Gastrocnemius medialis (tissue), 4 donors: ENCODE measurements at regions not wholly inside any gene's neighbourhood (a gene's known extent, or its start where the extent isn't known, plus 50 kb on each side); places are given as distances from the start of the nearest gene placed in this dataset.
A peak's percentile ranks its signal among the peaks of the same experiment; 100 is the strongest.

Experiments used
- ATAC-seq, 2 donors: fragments of 150-250 bp; one replicate each; pipeline ENCODE4 v1.9.1; 2016
- DNase-seq, 2 donors: peaks; one replicate each; pipeline ENCODE4 v3.0.0-alpha.2; 2019
- H3K27ac ChIP-seq, 4 donors: fragments of 200-600 bp; sonication (generic); 1 replicate in 1 of 4; 2 replicates in 3 of 4; pipeline ENCODE4 v1.5.1; 2016 to 2018; ENCODE audit warnings: mild to moderate bottlenecking in 2 of 4, moderate library complexity in 1 of 4
- H3K27me3 ChIP-seq, 3 donors: fragments of 200-600 bp; sonication (generic) in 2 of 3; 1 replicate in 1 of 3; 2 replicates in 2 of 3; pipeline versions ENCODE4 v1.5.1 to v1.6.0; 2016 to 2019; ENCODE audit warnings: mild to moderate bottlenecking in 1 of 3, moderate library complexity in 1 of 3
- H3K36me3 ChIP-seq, 2 donors: fragments of 200-600 bp; sonication (generic) in 1 of 2; one replicate each; pipeline ENCODE4 v1.5.1; 2017 to 2018
- H3K4me1 ChIP-seq, 2 donors: fragments of 200-600 bp; sonication (generic) in 1 of 2; one replicate each; pipeline ENCODE4 v1.5.1; 2016 to 2017; ENCODE audit warnings: mild to moderate bottlenecking in 2 of 2
- H3K4me3 ChIP-seq, 4 donors: fragments of 200-600 bp; sonication (generic) in 3 of 4; 1 replicate in 1 of 4; 2 replicates in 3 of 4; pipeline ENCODE4 v1.5.1; 2016 to 2019; ENCODE audit warnings: mild to moderate bottlenecking in 2 of 4
- H3K9me3 ChIP-seq, 3 donors: fragments of 200-600 bp; sonication (generic) in 2 of 3; 1 replicate in 1 of 3; 2 replicates in 2 of 3; pipeline ENCODE4 v1.5.1; 2016 to 2019
- POLR2A ChIP-seq, 2 donors: fragments of 450-650 bp; IDR thresholded peaks; one replicate each; pipeline ENCODE4 v1.6.1; 2017; ENCODE audit warnings: antibody characterized with exemption in 2 of 2, mild to moderate bottlenecking in 2 of 2, moderate library complexity in 2 of 2
- in situ Hi-C, 4 donors: fragments of 200-750 bp; cut with MboI; loops; one replicate each; pipeline versions ENCODE4 v1.15.0 to v1.8.0; 2017; ENCODE audit warnings: low sequenced_read_pairs in 4 of 4
- intact Hi-C: fragments of 100-400 bp; cut with DNase I; formaldehyde crosslinking; loops from one replicate; pipeline ENCODE4 v1.15.1; 2023; ENCODE audit warnings: low total_unique reads
- TF ChIP-seq, protein P1 (sequence below), 5 experiments: fragments of 450-650 bp in 3 of 5; fragments of 200-600 bp in 2 of 5; sonication (generic) in 2 of 5; IDR thresholded peaks in 4 of 5; conservative IDR thresholded peaks in 1 of 5; 1 replicate in 4 of 5; 2 replicates in 1 of 5; pipeline ENCODE4 v1.5.1; 2016 to 2019; ENCODE audit warnings: antibody characterized with exemption in 5 of 5, mild to moderate bottlenecking in 3 of 5, moderate library complexity in 3 of 5

DNA sequence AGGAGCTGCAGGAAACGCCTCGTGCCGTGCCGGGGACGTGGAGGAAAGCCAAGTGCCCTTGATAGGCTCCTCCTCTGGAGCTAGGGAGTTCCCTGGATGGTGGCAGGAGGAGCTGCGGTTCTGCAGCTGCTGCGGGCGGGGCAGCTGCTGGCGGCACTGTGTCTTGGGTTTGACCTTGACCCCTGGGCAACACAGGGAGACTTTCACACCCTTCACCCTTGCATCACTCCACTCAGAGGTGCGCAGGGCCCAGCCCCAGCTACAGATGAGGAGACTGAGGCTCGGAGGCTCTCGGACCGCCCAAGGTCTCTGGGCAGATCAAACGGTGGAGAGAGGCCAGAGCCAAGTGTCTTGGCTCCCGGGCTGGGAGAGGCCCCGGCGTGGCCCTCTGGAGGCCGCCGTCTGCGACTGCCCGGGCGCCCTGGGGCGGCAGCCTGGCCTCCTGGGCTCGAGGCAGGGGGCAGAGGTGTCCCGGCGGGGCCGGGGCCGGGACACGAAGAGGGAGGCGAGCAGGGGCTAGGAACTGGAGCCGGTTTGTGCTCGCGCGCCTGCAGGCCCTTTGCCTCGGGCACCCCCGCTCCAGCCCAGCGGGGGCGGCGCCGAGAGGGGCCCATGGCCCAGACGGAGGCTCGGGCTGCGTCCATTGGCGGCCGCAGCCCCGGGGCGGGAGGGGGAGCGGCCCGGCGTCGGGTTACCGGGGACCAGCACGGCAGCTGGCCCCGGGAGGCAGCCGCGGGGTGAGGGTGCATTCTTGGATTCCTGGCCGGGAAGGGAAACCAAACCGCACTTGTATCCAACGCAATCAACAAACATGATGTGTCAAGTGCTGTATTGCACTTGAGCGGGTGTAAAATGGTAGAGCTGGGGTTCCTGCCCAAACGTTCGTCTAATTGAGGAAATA is 129.6 kb upstream of the SLC1A4 start:
- H3K36me3 ChIP-seq: no peaks in the 10 kb centered on the region
- ATAC-seq (peak; percentile 85 to 86), DNase-seq (peak; percentile 93 to 98)
- no peaks in the 10 kb centered on the region for H3K9me3 ChIP-seq
- peaks cover 26 to 38% of the 10 kb centered on the region in 2 donors for H3K4me1 ChIP-seq
- peak overlapping the region; percentile 87 to 98 (median 96) for H3K27ac ChIP-seq
- in situ Hi-C loops (loop anchor here (5.0 to 25.0 kb wide), 11 partner anchors 95 to 522 kb away; partner anchors contain the start of gene AFTPH (in 1 of the 4)), intact Hi-C loops (loop anchor here (1.0 to 10.0 kb wide), 6 partner anchors 92 to 575 kb away; partner anchors contain the start of genes AFTPH, SERTAD2 and SPRED2)
- H3K4me3 ChIP-seq: peak overlapping the region; percentile 55 to 74 (median 58)
- TF ChIP-seq, protein P1, sequence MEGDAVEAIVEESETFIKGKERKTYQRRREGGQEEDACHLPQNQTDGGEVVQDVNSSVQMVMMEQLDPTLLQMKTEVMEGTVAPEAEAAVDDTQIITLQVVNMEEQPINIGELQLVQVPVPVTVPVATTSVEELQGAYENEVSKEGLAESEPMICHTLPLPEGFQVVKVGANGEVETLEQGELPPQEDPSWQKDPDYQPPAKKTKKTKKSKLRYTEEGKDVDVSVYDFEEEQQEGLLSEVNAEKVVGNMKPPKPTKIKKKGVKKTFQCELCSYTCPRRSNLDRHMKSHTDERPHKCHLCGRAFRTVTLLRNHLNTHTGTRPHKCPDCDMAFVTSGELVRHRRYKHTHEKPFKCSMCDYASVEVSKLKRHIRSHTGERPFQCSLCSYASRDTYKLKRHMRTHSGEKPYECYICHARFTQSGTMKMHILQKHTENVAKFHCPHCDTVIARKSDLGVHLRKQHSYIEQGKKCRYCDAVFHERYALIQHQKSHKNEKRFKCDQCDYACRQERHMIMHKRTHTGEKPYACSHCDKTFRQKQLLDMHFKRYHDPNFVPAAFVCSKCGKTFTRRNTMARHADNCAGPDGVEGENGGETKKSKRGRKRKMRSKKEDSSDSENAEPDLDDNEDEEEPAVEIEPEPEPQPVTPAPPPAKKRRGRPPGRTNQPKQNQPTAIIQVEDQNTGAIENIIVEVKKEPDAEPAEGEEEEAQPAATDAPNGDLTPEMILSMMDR (IDR thresholded peaks at IDR 0.05 in 4 of 5, conservative IDR thresholded peaks at IDR 0.05 in 1 of 5): peak in 2 of 5 experiments; percentile 8 to 26
- TF ChIP-seq POLR2A (IDR thresholded peaks at IDR 0.05): peak; percentile 32 to 54
- no peaks in the 10 kb centered on the region for H3K27me3 ChIP-seq

DNA sequence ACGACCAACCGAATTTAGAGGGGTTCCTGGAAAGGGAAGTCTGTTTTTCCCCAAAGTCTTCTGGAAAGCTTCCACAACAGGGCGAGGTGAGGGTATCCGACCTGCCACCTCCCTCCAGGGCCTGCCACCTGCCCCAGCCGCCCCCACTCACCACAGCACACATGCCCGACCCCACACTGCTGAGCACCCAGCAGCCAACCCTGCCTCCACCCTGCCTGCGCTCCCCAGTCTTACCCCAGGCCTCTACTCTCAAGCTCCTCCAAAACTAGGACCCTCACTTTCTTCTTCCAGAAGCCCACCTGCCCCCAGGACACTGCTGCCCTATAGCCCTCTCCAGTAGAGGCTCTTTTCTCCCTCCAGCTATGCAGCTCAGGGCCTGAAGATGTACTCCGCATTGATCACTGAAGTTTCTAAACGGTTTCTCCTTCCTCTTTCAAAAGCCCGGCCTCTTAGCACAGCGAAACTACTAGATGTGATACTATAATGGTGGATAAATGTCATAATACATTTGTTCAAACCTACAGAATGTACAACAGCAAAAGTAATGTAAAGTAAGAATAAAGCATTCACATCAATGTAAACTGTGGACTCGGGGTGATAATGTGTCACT is 128.8 kb upstream of the SLC1A4 start:
- ATAC-seq (no peak), DNase-seq (no peak)
- Histone ChIP-seq H3K9me3 (no peaks in the 10 kb centered on the region), H3K4me1 (peaks cover 26 to 45% of the 10 kb centered on the region in 2 donors), H3K27me3 (no peaks in the 10 kb centered on the region), H3K27ac (peak overlapping the region; percentile 87 to 98 (median 96)), H3K36me3 (no peaks in the 10 kb centered on the region), H3K4me3 (peak overlapping the region; percentile 55 to 74 (median 58))
- in situ Hi-C loops: loop anchor here (5.0 to 25.0 kb wide), 9 partner anchors 108 to 523 kb away; partner anchors contain the start of gene AFTPH (in 1 of the 4)
- intact Hi-C loops: loop anchor here (5.0 kb wide), 1 partner anchor 253 kb away; no protein-coding TSS in a partner anchor
- no peak for TF ChIP-seq POLR2A (IDR thresholded peaks at IDR 0.05)
- TF ChIP-seq, protein P1 (IDR thresholded peaks at IDR 0.05 in 4 of 5, conservative IDR thresholded peaks at IDR 0.05 in 1 of 5): no peak

DNA sequence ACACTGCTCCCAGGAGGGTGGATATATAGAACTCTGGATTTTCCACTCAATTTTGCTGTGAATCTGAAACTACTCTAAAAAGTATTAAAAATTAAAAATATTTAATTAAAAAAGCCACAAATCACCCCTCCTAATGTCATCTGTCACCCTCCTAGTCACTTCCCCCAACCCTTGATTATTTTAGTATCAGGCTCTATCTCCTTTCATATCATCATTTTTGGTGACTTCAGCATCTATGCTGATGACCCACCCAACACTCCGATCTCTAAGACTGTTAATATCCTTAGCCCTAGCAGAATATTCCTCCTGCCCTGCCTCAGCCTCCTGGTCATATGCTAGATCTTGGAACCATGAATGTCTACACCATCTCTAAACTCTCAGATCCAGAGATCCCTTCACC is 128.3 kb upstream of the SLC1A4 start:
- Histone ChIP-seq H3K4me1 (peaks cover 26 to 48% of the 10 kb centered on the region in 2 donors), H3K9me3 (no peaks in the 10 kb centered on the region), H3K4me3 (no peak overlapping the region), H3K36me3 (no peaks in the 10 kb centered on the region), H3K27ac (peak overlapping the region; percentile 87 to 98 (median 96)), H3K27me3 (no peaks in the 10 kb centered on the region)
- intact Hi-C loops: loop anchor here (5.0 kb wide), 1 partner anchor 254 kb away; no protein-coding TSS in a partner anchor
- ATAC-seq (no peak), DNase-seq (no peak)
- no peak for TF ChIP-seq POLR2A (IDR thresholded peaks at IDR 0.05)
- TF ChIP-seq, protein P1 (IDR thresholded peaks at IDR 0.05 in 4 of 5, conservative IDR thresholded peaks at IDR 0.05 in 1 of 5): no peak
- in situ Hi-C loops: loop anchor here (5.0 to 25.0 kb wide), 9 partner anchors 109 to 524 kb away; partner anchors contain the start of gene AFTPH (in 1 of the 4)

DNA sequence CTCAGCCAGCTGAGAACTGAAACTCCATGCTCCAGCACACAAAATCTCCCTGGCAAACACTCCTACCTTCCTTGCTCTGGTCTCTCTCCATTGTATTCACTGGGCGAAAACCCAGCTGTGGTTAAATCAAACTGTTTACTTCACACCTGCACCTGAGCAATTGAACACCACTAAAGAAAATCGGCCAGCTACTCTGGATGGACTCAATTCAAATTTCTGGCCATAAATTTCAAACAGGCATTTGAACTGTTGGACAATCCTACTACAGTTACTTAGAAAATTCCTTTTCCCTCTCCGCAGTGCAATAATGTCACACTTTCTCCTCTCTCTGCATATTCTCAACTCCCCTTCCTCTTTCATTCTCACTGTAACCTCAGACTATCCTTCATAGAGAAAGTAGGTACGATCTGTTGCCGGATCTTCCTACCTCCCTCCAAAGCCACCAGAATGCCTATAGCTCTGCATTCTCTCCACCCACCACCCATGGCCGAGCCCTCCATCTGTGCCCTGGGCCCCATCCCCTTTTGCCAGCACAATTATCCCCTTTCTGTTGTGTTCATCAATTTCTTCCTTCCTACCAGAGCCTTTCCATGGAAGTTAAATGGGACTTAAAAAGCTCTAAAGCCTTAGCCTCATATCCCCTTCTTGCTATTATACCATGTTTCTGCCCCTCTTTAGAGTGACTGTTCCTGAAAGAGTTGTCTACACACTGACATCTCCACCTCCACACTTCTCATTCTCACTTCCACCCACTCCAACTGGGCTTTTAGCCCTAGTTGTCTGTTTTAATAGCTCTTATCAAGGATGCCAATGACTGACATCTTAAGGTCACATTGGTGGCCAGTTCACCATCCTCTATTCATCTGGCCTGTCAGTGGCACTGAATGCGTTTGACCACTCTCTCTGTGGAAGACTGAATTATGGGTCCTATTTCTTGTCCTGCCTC is 127.5 kb upstream of the SLC1A4 start:
- peak overlapping the region; percentile 87 to 98 (median 96) for H3K27ac ChIP-seq
- no peaks in the 10 kb centered on the region for H3K36me3 ChIP-seq
- peaks cover 26 to 48% of the 10 kb centered on the region in 2 donors for H3K4me1 ChIP-seq
- intact Hi-C loops: loop anchor here (5.0 kb wide), 1 partner anchor 254 kb away; no protein-coding TSS in a partner anchor
- no peaks in the 10 kb centered on the region for H3K27me3 ChIP-seq
- H3K9me3 ChIP-seq: no peaks in the 10 kb centered on the region
- in situ Hi-C loops: loop anchor here (5.0 to 25.0 kb wide), 9 partner anchors 109 to 524 kb away; partner anchors contain the start of gene AFTPH (in 1 of the 4)
- TF ChIP-seq, protein P1 (IDR thresholded peaks at IDR 0.05 in 4 of 5, conservative IDR thresholded peaks at IDR 0.05 in 1 of 5): no peak
- no peak for TF ChIP-seq POLR2A (IDR thresholded peaks at IDR 0.05)
- H3K4me3 ChIP-seq: no peak overlapping the region
- DNase-seq: no peak
- no peak for ATAC-seq
